ENCODE measurements at regions not wholly inside any gene's neighbourhood (a gene's known extent, or its start where the extent isn't known, plus 50 kb on each side); places are given as distances from the start of the nearest gene placed in this dataset.
"Not testable (repeated sequence)": the region's sequence is repeated elsewhere in the genome, so short reads cannot be mapped to it uniquely, and the experiment has no call there.

GRCh38 chrX:88202149-88202548, 544.9 kb upstream of the CPXCR1 start:
- ATAC-seq (no peak), DNase-seq (ENCODE audit: low spot score) (no peak)
- TF ChIP-seq ZBTB21 (CRISPR knock-in tag; IDR thresholded peaks at IDR 0.05; ENCODE audit: borderline replicate concordance) (no peak), NR3C1 (CRISPR knock-in tag; conservative IDR thresholded peaks at IDR 0.05; ENCODE audit: low read depth) (no peak), ZNF121 (CRISPR knock-in tag; IDR thresholded peaks at IDR 0.05) (no peak), TP53 (CRISPR knock-in tag; IDR thresholded peaks at IDR 0.05) (no peak), SP1 (CRISPR knock-in tag; conservative IDR thresholded peaks at IDR 0.05) (no peak), ZBTB43 (CRISPR knock-in tag; IDR thresholded peaks at IDR 0.05) (no peak), ARID4B (CRISPR knock-in tag; IDR thresholded peaks at IDR 0.05; ENCODE audit: borderline replicate concordance) (no peak), PRDM15 (CRISPR knock-in tag; IDR thresholded peaks at IDR 0.05) (no peak), MXD4 (CRISPR knock-in tag; IDR thresholded peaks at IDR 0.05; ENCODE audit: borderline replicate concordance) (no peak)
- H3K4me3 Mint-ChIP-seq: no peak overlapping the region
- CTCF ChIA-PET: no interaction called here
- no peaks in the 10 kb centered on the region for H3K9me3 Mint-ChIP-seq
- H3K4me1 Mint-ChIP-seq: no peaks in the 10 kb centered on the region
- no peaks in the 10 kb centered on the region for H3K27me3 Mint-ChIP-seq (ENCODE audit: low read depth)
- POLR2A ChIA-PET: interaction anchor here (0.7 kb wide), 1 partner anchor 180 kb away, joined by 5 read pairs; no protein-coding TSS in a partner anchor
- H3K36me3 Mint-ChIP-seq: no peaks in the 10 kb centered on the region
- H3K27ac Mint-ChIP-seq: no peak overlapping the region

- Mint-ChIP-seq H3K27ac (0 out of 2 replicates have a peak overlapping the region, but pooled peaks have one; percentile 11), H3K36me3 (no peaks in the 10 kb centered on the region), H3K4me3 (peak overlapping the region; percentile 29; the same call in 1 of the 2 replicates), H3K9me3 (peaks cover 9% of the 10 kb centered on the region; the same call in 1 of the 2 replicates), H3K4me1 (peaks cover 28% of the 10 kb centered on the region), H3K27me3 (ENCODE audit: low read depth) (no peaks in the 10 kb centered on the region; the same call in 1 of the 2 replicates)
- no peak for DNase-seq (ENCODE audit: low spot score)
- peak; percentile 77 for ATAC-seq
- POLR2A ChIA-PET: no interaction called here
- CTCF ChIA-PET: no interaction called here
- TF ChIP-seq SP1 (CRISPR knock-in tag; conservative IDR thresholded peaks at IDR 0.05) (no peak), MAX (CRISPR knock-in tag; IDR thresholded peaks at IDR 0.05) (no peak)
Observed at GRCh38 chrX:88244066-88244465, 503.0 kb upstream of the CPXCR1 start.

GRCh38 chrX:88284844-88285243, 462.2 kb upstream of the CPXCR1 start:
- no peaks in the 10 kb centered on the region for H3K4me1 Mint-ChIP-seq
- 0 out of 2 replicates have a peak, but pooled peaks cover under 1% of the 10 kb centered on the region for H3K36me3 Mint-ChIP-seq
- no peaks in the 10 kb centered on the region for H3K27me3 Mint-ChIP-seq (ENCODE audit: low read depth)
- ChIA-PET CTCF (no interaction called here), POLR2A (no interaction called here)
- no peak for DNase-seq (ENCODE audit: low spot score)
- TF ChIP-seq ZNF396 (CRISPR knock-in tag; IDR thresholded peaks at IDR 0.05; ENCODE audit: borderline replicate concordance) (no peak), RORB (CRISPR knock-in tag; IDR thresholded peaks at IDR 0.05) (no peak)
- no peak for ATAC-seq
- peaks cover 10% of the 10 kb centered on the region for H3K9me3 Mint-ChIP-seq
- H3K27ac Mint-ChIP-seq: no peak overlapping the region
- H3K4me3 Mint-ChIP-seq: no peak overlapping the region

- ATAC-seq; H3K4me1 Mint-ChIP-seq; H3K27ac Mint-ChIP-seq; H3K36me3 Mint-ChIP-seq; H3K27me3 Mint-ChIP-seq (ENCODE audit: low read depth); CTCF ChIA-PET; DNase-seq (ENCODE audit: low spot score); H3K4me3 Mint-ChIP-seq; POLR2A ChIA-PET: not testable (repeated sequence)
- peaks cover 18% of the 10 kb centered on the region for H3K9me3 Mint-ChIP-seq
Observed at GRCh38 chrX:88313972-88314371, 433.1 kb upstream of the CPXCR1 start.

All from WTC11 (cell line).